B cell (primary cell): ENCODE measurements at regions not wholly inside any gene's neighbourhood (a gene's known extent, or its start where the extent isn't known, plus 50 kb on each side); places are given as distances from the start of the nearest gene placed in this dataset.

Source experiments
- ATAC-seq: fragments of 200-7000 bp; cut with Tn5 transposase; one replicate; pipeline ENCODE4 v1.10.0; 2021; ENCODE audit warnings: low read depth, mild to moderate bottlenecking, moderate number of reproducible peaks, moderate library complexity
- CTCF ChIA-PET: fragments of 350-600 bp; sonication (Branson Sonifier 250); formaldehyde crosslinking; loops from one replicate; lab custom pipeline; 2021; ENCODE audit warnings: antibody characterized with exemption, inconsistent platforms; lab: Charles Lee
- POLR2A ChIA-PET: fragments of 350-600 bp; sonication (Branson Sonifier 250); formaldehyde crosslinking; loops from one replicate; lab custom pipeline; 2021; ENCODE audit warnings: antibody characterized with exemption; lab: Charles Lee
- DNase-seq: peaks from one replicate; pipeline ENCODE4 v3.0.0; 2013
- H2AFZ ChIP-seq: 2 replicates; pipeline ENCODE4 v1.6.1; 2012; ENCODE audit warnings: mild to moderate bottlenecking, low read depth, low read length; ENCODE audit not compliant: insufficient read depth, poor library complexity, severe bottlenecking
- H3K27ac ChIP-seq, 2 donors: 1 replicate in 1 of 2; 2 replicates in 1 of 2; pipeline ENCODE4 v1.5.1; 2012 to 2013; ENCODE audit warnings: low read length in 2 of 2, mild to moderate bottlenecking in 2 of 2, moderate library complexity in 1 of 2
- H3K27me3 ChIP-seq, 4 experiments: fragments of 200-600 bp in 1 of 4; sonication (generic) in 1 of 4; replicated peaks in 1 of 4; 1 replicate in 2 of 4; 2 replicates in 2 of 4; pipeline versions ENCODE4 v1.6.1 to v1.7.0; 2013 to 2016; ENCODE audit warnings: low read length in 3 of 4, mild to moderate bottlenecking in 2 of 4, mixed read lengths in 1 of 4, moderate library complexity in 1 of 4; ENCODE audit not compliant: insufficient read depth in 4 of 4, control insufficient read depth in 3 of 4; ENCODE audit errors: control extremely low read depth in 1 of 4
- H3K36me3 ChIP-seq, 2 experiments: replicated peaks in 1 of 2; 1 replicate in 1 of 2; 2 replicates in 1 of 2; pipeline versions ENCODE4 v1.6.1 to v1.7.1; 2013; ENCODE audit warnings: low read length in 1 of 2; ENCODE audit not compliant: insufficient read depth in 2 of 2, control insufficient read depth in 1 of 2; ENCODE audit errors: control extremely low read depth in 1 of 2, extremely low read depth in 1 of 2
- H3K4me1 ChIP-seq, 2 donors: fragments of 200-600 bp in 1 of 2; sonication (generic) in 1 of 2; 1 replicate in 1 of 2; 2 replicates in 1 of 2; pipeline versions ENCODE4 v1.5.1 to v1.6.1; 2013 to 2017; ENCODE audit warnings: low read length in 2 of 2; ENCODE audit not compliant: control insufficient read depth in 2 of 2, insufficient read depth in 2 of 2
- H3K4me2 ChIP-seq: replicated peaks from 2 replicates; pipeline ENCODE3; 2012; ENCODE audit warnings: mild to moderate bottlenecking, low read depth, low read length; ENCODE audit not compliant: poor library complexity, severe bottlenecking
- H3K4me3 ChIP-seq, 5 experiments: fragments of 200-600 bp in 1 of 5; sonication (generic) in 1 of 5; 1 replicate in 3 of 5; 2 replicates in 2 of 5; pipeline versions ENCODE4 v1.5.1 to v1.7.0; 2011 to 2016; ENCODE audit warnings: low read length in 4 of 5, mild to moderate bottlenecking in 4 of 5, low read depth in 2 of 5, control low read depth in 1 of 5, moderate library complexity in 1 of 5; ENCODE audit not compliant: insufficient read depth in 1 of 5; ENCODE audit errors: control extremely low read depth in 1 of 5, extremely low read depth in 1 of 5
- H3K79me2 ChIP-seq: fragments of 200-600 bp; sonication (generic); one replicate; pipeline ENCODE4 v1.6.0; 2016; ENCODE audit warnings: low read length; ENCODE audit not compliant: control insufficient read depth, insufficient read depth
- H3K9ac ChIP-seq: fragments of 200-600 bp; sonication (generic); 2 replicates; pipeline ENCODE4 v1.6.1; 2017; ENCODE audit warnings: mild to moderate bottlenecking, low read length, moderate library complexity
- H3K9me3 ChIP-seq, 3 donors: one replicate each; pipeline versions ENCODE4 v1.6.1 to v1.7.1; 2013; ENCODE audit warnings: low read length in 2 of 3; ENCODE audit not compliant: control insufficient read depth in 2 of 3, insufficient read depth in 1 of 3; ENCODE audit errors: control extremely low read depth in 1 of 3
- H4K20me1 ChIP-seq: 2 replicates; pipeline ENCODE4 v1.6.0; 2012; ENCODE audit warnings: mild to moderate bottlenecking, low read length; ENCODE audit not compliant: insufficient read depth, control insufficient read depth, poor library complexity, severe bottlenecking
- H3K27ac Mint-ChIP-seq: one replicate; pipeline ENCODE4 v1.8.0; 2021; ENCODE audit warnings: mixed read lengths
- H3K27me3 Mint-ChIP-seq: one replicate; pipeline ENCODE4 v1.8.0; 2021; ENCODE audit warnings: mixed read lengths
- H3K4me1 Mint-ChIP-seq: one replicate; pipeline ENCODE4 v1.8.0; 2021; ENCODE audit warnings: mixed read lengths
- H3K4me3 Mint-ChIP-seq: one replicate; pipeline ENCODE4 v1.8.0; 2021; ENCODE audit warnings: mixed read lengths
- H3K9me3 Mint-ChIP-seq: one replicate; pipeline ENCODE4 v1.8.0; 2022; ENCODE audit warnings: mixed read lengths; ENCODE audit not compliant: insufficient read depth
- EZH2 ChIP-seq: IDR thresholded peaks from 2 replicates; pipeline ENCODE4 v1.6.1; 2012; ENCODE audit warnings: borderline replicate concordance, low read depth, mild to moderate bottlenecking, moderate library complexity, low read length; ENCODE audit not compliant: insufficient read depth, poor library complexity, severe bottlenecking
- WGBS: methylation state at CpG from one replicate; pipeline ENCODE4 v1.1.5; 2013; ENCODE audit warnings: missing lambda C conversion rate; ENCODE audit not compliant: insufficient coverage; 5-methylcytosine and 5-hydroxymethylcytosine counted together
- intact Hi-C: fragments of 100-400 bp; cut with micrococcal nuclease; formaldehyde crosslinking; loops from one replicate; pipeline ENCODE4 v1.10.0; 2022
- TF ChIP-seq, protein P1 (sequence below): fragments of 200-600 bp; IDR thresholded peaks from one replicate; pipeline ENCODE4 v1.8.0; 2022; ENCODE audit warnings: antibody characterized with exemption, mild to moderate bottlenecking

DNA sequence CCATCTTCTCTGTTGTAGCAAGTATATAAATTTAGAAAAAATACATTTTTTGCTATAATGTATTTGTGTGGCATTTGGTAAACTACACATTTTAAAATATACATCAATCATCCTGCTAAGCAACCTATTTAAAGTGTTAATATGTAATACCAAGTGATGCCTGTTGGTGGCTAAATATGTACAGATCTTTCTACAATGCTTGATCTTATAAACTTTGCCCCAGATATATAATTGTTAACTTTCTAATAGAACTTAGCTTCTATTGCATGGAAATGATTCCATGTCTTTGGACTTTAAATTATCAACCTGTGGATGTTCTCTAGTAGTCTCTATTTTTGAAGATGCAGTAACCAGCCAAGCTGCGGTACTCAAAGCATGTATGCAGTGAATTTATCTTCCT lies 1260.4 kb upstream of the RAG2 start:
- TF ChIP-seq, protein P1, sequence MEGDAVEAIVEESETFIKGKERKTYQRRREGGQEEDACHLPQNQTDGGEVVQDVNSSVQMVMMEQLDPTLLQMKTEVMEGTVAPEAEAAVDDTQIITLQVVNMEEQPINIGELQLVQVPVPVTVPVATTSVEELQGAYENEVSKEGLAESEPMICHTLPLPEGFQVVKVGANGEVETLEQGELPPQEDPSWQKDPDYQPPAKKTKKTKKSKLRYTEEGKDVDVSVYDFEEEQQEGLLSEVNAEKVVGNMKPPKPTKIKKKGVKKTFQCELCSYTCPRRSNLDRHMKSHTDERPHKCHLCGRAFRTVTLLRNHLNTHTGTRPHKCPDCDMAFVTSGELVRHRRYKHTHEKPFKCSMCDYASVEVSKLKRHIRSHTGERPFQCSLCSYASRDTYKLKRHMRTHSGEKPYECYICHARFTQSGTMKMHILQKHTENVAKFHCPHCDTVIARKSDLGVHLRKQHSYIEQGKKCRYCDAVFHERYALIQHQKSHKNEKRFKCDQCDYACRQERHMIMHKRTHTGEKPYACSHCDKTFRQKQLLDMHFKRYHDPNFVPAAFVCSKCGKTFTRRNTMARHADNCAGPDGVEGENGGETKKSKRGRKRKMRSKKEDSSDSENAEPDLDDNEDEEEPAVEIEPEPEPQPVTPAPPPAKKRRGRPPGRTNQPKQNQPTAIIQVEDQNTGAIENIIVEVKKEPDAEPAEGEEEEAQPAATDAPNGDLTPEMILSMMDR, result no peak
- no peak for TF ChIP-seq EZH2

DNA sequence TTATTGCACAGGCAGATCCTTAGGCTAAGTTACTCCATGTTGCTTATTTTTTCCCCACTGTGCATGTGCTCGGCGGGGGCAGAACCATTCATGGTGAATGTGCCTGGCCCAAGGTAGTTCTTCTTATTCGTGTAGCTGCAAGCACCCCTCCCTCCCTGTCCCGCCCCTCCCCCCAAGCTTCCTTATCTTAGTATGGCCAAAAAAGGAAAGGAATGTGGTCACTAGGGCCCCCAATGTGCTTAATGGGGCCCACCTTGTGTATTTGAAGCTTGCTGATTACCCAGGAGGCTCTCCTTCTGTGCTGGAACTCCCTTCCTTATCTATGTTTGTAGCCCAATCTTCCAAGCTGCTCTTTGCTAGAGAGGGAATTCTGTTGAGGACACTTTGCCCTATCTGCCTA lies 1259.7 kb upstream of the RAG2 start:
- H3K27me3 Mint-ChIP-seq, result no peaks in the 10 kb centered on the region
- POLR2A ChIA-PET, result no interaction called here
- 100% methylated on average over 2 of the region's 4 CpGs for WGBS
- no peak overlapping the region for H3K27ac Mint-ChIP-seq
- Histone ChIP-seq H3K9me3 (no peaks in the 10 kb centered on the region), H3K27ac (no peak overlapping the region), H3K9ac (no peak overlapping the region), H2AFZ (no peak overlapping the region), H3K27me3 (no peaks in the 10 kb centered on the region), H3K4me2 (no peak overlapping the region), H3K4me3 (no peak overlapping the region), H3K79me2 (no peaks in the 10 kb centered on the region), H4K20me1 (no peaks in the 10 kb centered on the region), H3K36me3 (no peaks in the 10 kb centered on the region), H3K4me1 (no peaks in the 10 kb centered on the region)
- intact Hi-C loops, result no loop called here
- TF ChIP-seq, protein P1, result no peak
- no peak for TF ChIP-seq EZH2
- H3K4me3 Mint-ChIP-seq, result no peak overlapping the region
- ATAC-seq (no peak), DNase-seq (no peak)
- H3K9me3 Mint-ChIP-seq, result no peaks in the 10 kb centered on the region
- H3K4me1 Mint-ChIP-seq, result no peaks in the 10 kb centered on the region
- CTCF ChIA-PET, result no interaction called here

More for the DNA sequence above, 1260.4 kb upstream of the RAG2 start:
- Histone ChIP-seq H3K79me2 (no peaks in the 10 kb centered on the region), H3K4me1 (no peaks in the 10 kb centered on the region), H3K4me3 (no peak overlapping the region), H4K20me1 (no peaks in the 10 kb centered on the region), H3K9ac (no peak overlapping the region), H3K9me3 (no peaks in the 10 kb centered on the region), H3K4me2 (no peak overlapping the region), H3K27me3 (no peaks in the 10 kb centered on the region), H2AFZ (no peak overlapping the region), H3K36me3 (no peaks in the 10 kb centered on the region), H3K27ac (no peak overlapping the region)
- POLR2A ChIA-PET, result no interaction called here
- ATAC-seq (no peak), DNase-seq (no peak)
- no peaks in the 10 kb centered on the region for H3K27me3 Mint-ChIP-seq
- intact Hi-C loops, result no loop called here
- no peaks in the 10 kb centered on the region for H3K4me1 Mint-ChIP-seq
- no peak overlapping the region for H3K4me3 Mint-ChIP-seq
- CTCF ChIA-PET, result no interaction called here
- WGBS, result no CpG with 5 or more reads among the region's 1 CpG
- no peak overlapping the region for H3K27ac Mint-ChIP-seq
- H3K9me3 Mint-ChIP-seq, result no peaks in the 10 kb centered on the region
